ENCODE measurements at regions not wholly inside any gene's neighbourhood (a gene's known extent, or its start where the extent isn't known, plus 50 kb on each side); places are given as distances from the start of the nearest gene placed in this dataset.

- no peak overlapping the region for H3K4me3 ChIP-seq (ENCODE audit: control insufficient read depth, low read depth, low read length)
- no peak for DNase-seq (ENCODE audit: low read depth)
- no peak for TF ChIP-seq CTCF (IDR thresholded peaks at IDR 0.05; ENCODE audit: control insufficient read depth, insufficient read depth, low read depth, low read length, missing control alignments)
Measured at GRCh38 chr3:159123877-159124276, 322.0 kb downstream of the MFSD1 start.

DNA sequence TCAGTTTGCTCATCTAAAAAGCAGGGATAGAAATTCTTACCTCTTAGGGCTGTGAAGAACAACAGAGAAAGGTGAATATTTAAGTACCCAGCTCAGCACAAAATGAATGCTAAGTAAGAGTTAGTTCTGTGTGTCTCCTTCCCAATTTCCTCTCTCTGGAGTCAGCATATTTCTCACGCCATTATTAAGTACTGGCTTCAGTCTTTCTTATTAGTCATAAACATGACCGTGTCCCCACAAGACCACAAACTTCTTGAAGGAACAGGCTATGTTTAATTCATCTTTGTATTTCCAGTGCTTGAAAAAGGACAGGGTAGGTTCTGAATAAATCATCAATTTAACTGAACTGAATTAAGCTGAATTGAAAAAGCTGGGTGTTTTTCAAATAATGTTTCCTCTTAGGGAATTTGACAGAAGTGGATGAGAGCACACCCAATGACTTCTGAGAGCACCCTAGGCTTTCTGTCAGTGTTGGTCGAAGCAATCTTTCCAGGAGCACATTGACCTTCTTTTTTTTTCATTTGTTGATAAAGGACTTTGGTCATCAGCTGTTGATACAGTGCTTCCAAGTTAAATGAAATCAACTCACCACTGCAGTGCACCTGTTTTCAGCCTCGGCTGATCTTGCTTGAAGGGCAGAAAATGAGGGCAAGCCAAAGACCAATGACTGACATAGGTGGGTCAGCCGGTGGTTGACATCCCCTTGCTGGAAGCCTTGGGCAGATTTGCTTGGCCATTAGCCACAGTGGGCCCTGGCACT is 324.6 kb downstream of the MFSD1 start:
- no peak for DNase-seq (ENCODE audit: low read depth)
- no peak overlapping the region for H3K4me3 ChIP-seq (ENCODE audit: control insufficient read depth, low read depth, low read length)
- no peak for TF ChIP-seq CTCF (IDR thresholded peaks at IDR 0.05; ENCODE audit: control insufficient read depth, insufficient read depth, low read depth, low read length, missing control alignments)

DNA sequence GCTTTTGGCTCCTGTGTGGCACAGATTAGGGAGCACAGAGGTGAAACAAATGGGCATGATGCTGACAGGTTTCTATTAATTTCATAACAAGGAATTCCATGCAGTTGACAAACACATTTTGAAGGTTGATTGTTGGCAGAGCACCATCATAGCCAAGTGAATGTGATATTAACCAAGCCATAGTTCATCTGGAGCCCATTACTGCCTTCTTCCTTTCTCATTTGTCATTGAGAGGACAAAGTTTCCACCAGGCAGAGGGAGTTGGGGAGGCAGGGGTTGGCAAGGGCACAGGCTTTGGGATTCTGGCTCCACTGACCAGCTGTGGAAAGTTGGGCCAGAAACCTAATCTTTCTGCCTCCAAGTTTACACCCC is 325.2 kb downstream of the MFSD1 start:
- TF ChIP-seq CTCF (IDR thresholded peaks at IDR 0.05; ENCODE audit: control insufficient read depth, insufficient read depth, low read depth, low read length, missing control alignments), result no peak
- no peak overlapping the region for H3K4me3 ChIP-seq (ENCODE audit: control insufficient read depth, low read depth, low read length)
- DNase-seq (ENCODE audit: low read depth), result no peak

DNA sequence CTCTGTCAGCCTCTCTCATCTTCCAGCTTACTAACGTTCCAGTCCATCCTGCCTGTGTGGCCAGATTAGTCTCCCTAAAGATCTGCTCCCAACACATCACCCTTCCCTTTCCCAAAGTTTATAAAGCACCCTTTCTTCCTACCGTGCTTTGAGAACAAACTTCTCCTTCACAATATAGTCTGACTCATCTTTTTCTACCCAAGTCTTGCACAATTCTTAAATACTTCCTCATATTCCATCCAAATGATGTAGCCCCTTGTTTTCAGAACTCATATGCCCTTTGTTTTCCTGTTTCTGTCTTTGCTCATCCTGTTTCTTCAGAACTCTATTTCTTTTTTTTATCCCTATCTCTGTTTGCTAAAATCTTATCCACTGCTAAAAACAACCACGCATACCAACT is 326.8 kb downstream of the MFSD1 start:
- peak; percentile 42 for DNase-seq (ENCODE audit: low read depth)
- H3K4me3 ChIP-seq (ENCODE audit: control insufficient read depth, low read depth, low read length), result no peak overlapping the region
- TF ChIP-seq CTCF (IDR thresholded peaks at IDR 0.05; ENCODE audit: control insufficient read depth, insufficient read depth, low read depth, low read length, missing control alignments), result no peak

GRCh38 chr3:159130108-159130507 is 328.3 kb downstream of the MFSD1 start:
- peak; percentile 9 for TF ChIP-seq CTCF (IDR thresholded peaks at IDR 0.05; ENCODE audit: control insufficient read depth, insufficient read depth, low read depth, low read length, missing control alignments)
- no peak overlapping the region for H3K4me3 ChIP-seq (ENCODE audit: control insufficient read depth, low read depth, low read length)
- no peak for DNase-seq (ENCODE audit: low read depth)

DNA sequence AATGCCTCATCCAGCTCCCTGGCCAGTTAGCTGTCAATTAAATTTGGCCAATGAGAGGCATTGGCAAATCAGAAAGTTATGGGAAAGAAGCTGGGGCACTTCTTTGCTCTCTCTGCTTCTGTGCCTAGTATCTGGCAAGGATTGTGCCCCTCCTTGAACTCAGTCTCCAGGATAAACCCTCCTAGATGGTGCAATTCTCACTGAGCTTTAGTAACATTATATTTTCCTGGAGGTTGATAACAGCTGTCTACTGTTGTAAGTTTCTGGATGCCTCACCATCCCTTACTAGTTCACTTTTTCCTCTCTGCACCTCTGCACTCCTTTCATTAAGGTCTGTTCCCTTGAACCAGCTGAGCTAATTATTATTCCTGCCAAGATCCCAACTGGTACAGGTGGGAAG is 329.5 kb downstream of the MFSD1 start:
- H3K4me3 ChIP-seq (ENCODE audit: control insufficient read depth, low read depth, low read length), result no peak overlapping the region
- no peak for DNase-seq (ENCODE audit: low read depth)
- no peak for TF ChIP-seq CTCF (IDR thresholded peaks at IDR 0.05; ENCODE audit: control insufficient read depth, insufficient read depth, low read depth, low read length, missing control alignments)
